Stimulated activated CD4-positive, alpha-beta T cell treated with anti-CD3 and anti-CD28 coated beads, Interleukin-1b, Interleukin-23, amount 100 ng/mL, for 24 hours (primary cell): ENCODE measurements at regions not wholly inside any gene's neighbourhood (a gene's known extent, or its start where the extent isn't known, plus 50 kb on each side); places are given as distances from the start of the nearest gene placed in this dataset.

Source experiments
- DNase-seq, 4 experiments: peaks; one replicate each; pipeline ENCODE4 v3.0.0-alpha.2; 2020; ENCODE audit warnings: low read depth in 4 of 4, low spot score in 1 of 4

- no peak for DNase-seq
These were observed 886.8 kb upstream of the SEMA6A start for GRCh38 chr5:117461403-117461802.

GRCh38 chr5:117457656-117458055 lies 883.0 kb upstream of the SEMA6A start:
- no peak for DNase-seq

GRCh38 chr5:117456866-117457470 lies 882.3 kb upstream of the SEMA6A start:
- no peak for DNase-seq

GRCh38 chr5:117455236-117456233 lies 880.9 kb upstream of the SEMA6A start:
- no peak for DNase-seq

GRCh38 chr5:117454716-117455212 lies 880.1 kb upstream of the SEMA6A start:
- peak in 3 of 4 experiments; percentile 5 to 24 (median 13) for DNase-seq

- no peak for DNase-seq
These were observed 862.2 kb upstream of the SEMA6A start for GRCh38 chr5:117436846-117437245.

- no peak for DNase-seq
These were observed 860.6 kb upstream of the SEMA6A start for GRCh38 chr5:117435203-117435602.

GRCh38 chr5:117434254-117434653 lies 859.6 kb upstream of the SEMA6A start:
- no peak for DNase-seq

- DNase-seq: no peak
These were observed 859.2 kb upstream of the SEMA6A start for GRCh38 chr5:117433818-117434217.

- DNase-seq: no peak
These were observed 856.5 kb upstream of the SEMA6A start for GRCh38 chr5:117431091-117431490.

- no peak for DNase-seq
These were observed 850.5 kb upstream of the SEMA6A start for GRCh38 chr5:117425163-117425562.

- DNase-seq: no peak
These were observed 849.9 kb upstream of the SEMA6A start for GRCh38 chr5:117424559-117424958.

- DNase-seq: no peak
These were observed 842.9 kb upstream of the SEMA6A start for GRCh38 chr5:117417501-117417900.

GRCh38 chr5:117414926-117415325 lies 840.3 kb upstream of the SEMA6A start:
- DNase-seq: no peak

- no peak for DNase-seq
These were observed 837.1 kb upstream of the SEMA6A start for GRCh38 chr5:117411701-117412100.

GRCh38 chr5:117405197-117405596 lies 830.6 kb upstream of the SEMA6A start:
- no peak for DNase-seq

- no peak for DNase-seq
These were observed 820.0 kb upstream of the SEMA6A start for GRCh38 chr5:117394506-117395157.

- DNase-seq: no peak
These were observed 818.5 kb upstream of the SEMA6A start for GRCh38 chr5:117393125-117393524.

- DNase-seq: no peak
These were observed 805.7 kb upstream of the SEMA6A start for GRCh38 chr5:117380316-117380715.

- DNase-seq: no peak
These were observed 804.9 kb upstream of the SEMA6A start for GRCh38 chr5:117379521-117379920.

GRCh38 chr5:117376748-117377147 lies 802.1 kb upstream of the SEMA6A start:
- no peak for DNase-seq

- DNase-seq: no peak
These were observed 785.3 kb upstream of the SEMA6A start for GRCh38 chr5:117359895-117360294.
